ENCODE measurements at regions not wholly inside any gene's neighbourhood (a gene's known extent, or its start where the extent isn't known, plus 50 kb on each side); places are given as distances from the start of the nearest gene placed in this dataset.
"Not testable (repeated sequence)": the region's sequence is repeated elsewhere in the genome, so short reads cannot be mapped to it uniquely, and the experiment has no call there.

DNA sequence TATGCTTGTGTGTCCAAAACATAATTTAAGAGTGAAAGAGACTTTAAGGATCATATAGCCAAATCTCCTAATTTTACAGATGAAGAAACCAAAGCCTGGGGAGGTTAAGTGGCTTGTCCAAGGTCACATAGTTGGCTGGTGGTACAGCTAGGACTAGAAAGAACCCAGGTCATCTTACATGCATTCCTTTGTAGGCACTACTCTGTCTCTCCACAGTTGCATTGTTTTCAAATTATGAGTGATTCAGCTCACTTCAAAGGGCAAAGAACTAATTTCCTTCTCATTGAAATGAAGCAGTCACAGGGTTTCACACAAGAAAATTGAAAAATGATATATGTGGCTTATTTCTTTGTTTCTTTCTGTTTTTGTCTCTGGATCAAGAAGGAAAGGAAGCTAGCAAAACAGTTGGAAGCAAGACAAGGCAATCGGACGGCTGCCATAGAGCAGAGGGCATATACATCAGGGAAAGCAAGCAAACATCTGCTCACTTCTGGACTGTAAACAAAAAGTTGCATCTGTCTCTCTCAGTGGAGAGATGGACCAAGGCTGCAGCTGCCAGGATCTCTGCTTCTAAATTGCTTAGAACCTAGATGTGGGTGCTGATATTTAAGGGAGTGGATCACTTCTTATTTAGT is 107.5 kb upstream of the AMOT start:
- DNase-seq (ENCODE audit: low read depth in 4 of 4, low spot score in 3 of 4) = no peak

GRCh38 chrX:112946227-112946626 is 105.6 kb upstream of the AMOT start:
- DNase-seq (ENCODE audit: low read depth in 4 of 4, low spot score in 3 of 4) = no peak

DNA sequence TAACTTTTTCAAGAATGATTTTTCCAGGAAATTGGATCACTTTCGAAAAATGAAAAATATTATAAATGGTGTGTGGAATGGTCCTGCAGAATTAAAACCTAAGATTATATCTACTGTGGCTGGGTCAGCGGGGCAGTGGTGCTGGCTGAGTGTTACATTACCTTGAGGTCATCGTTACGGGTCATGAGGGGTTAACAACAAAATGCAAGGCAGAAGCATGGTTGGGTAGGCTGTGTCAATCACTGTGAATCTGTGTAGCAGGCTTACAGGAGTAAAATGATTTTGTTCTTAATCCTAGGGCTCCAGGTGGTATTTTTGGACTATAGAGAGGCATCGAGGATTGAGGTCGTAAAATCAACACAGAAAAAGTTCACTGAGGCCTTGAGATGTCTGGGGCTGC is 105.2 kb upstream of the AMOT start:
- DNase-seq (ENCODE audit: low read depth in 4 of 4, low spot score in 3 of 4) = no peak

DNA sequence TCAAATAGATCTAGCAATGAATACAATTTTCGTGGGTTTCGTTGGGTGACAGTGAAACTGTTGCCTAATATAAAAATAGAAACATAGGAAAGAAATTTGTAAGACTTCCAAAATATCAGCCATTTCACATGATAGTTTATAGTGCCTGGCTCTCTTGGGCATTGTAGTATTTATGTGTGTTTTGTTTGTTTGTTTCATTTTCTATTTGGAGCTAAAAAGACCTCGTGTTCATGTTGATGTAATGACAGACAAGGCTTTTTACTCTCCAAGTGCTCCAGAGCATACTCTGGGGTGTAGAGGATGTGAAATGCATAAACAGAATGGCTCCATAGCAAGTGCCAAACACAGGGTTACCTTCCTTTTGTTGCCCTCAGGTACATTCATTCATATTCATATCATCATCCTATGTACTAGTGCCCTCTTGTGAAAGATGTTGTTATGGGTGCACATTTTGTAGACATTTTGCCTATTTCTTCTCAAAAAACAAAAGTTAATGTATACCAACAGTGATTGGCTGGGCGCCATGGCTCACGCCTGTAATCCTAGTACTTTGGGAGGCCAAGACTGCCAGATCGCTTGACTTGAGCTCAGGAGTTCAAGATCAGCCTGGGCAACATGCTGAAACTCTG is 100.7 kb upstream of the AMOT start:
- DNase-seq (ENCODE audit: low read depth in 4 of 4, low spot score in 3 of 4) = no peak

- DNase-seq (ENCODE audit: low read depth in 4 of 4, low spot score in 3 of 4) = no peak
Observed at GRCh38 chrX:112935029-112935428, 94.4 kb upstream of the AMOT start.

GRCh38 chrX:112931900-112932299 is 91.3 kb upstream of the AMOT start:
- DNase-seq (ENCODE audit: low read depth in 4 of 4, low spot score in 3 of 4) = no peak

- DNase-seq (ENCODE audit: low read depth in 4 of 4, low spot score in 3 of 4) = no peak
Observed at GRCh38 chrX:112931478-112931877, 90.8 kb upstream of the AMOT start.

DNA sequence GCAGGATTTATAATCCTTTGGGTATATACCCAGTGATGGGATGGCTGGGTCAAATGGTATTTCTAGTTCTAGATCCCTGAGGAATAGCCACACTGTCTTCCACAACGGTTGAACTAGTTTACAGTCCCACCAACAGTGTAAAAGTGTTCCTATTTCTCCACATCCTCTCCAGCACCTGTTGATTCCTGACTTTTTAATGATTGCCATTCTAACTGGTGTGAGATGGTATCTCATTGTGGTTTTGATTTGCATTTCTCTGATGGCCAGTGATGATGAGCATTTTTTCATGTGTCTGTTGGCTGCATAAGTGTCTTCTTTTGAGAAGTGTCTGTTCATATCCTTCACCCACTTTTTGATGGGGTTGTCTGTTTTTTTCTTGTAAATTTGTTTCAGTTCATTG is 82.8 kb upstream of the AMOT start:
- DNase-seq (ENCODE audit: low read depth in 4 of 4, low spot score in 3 of 4) = not testable (repeated sequence)

DNA sequence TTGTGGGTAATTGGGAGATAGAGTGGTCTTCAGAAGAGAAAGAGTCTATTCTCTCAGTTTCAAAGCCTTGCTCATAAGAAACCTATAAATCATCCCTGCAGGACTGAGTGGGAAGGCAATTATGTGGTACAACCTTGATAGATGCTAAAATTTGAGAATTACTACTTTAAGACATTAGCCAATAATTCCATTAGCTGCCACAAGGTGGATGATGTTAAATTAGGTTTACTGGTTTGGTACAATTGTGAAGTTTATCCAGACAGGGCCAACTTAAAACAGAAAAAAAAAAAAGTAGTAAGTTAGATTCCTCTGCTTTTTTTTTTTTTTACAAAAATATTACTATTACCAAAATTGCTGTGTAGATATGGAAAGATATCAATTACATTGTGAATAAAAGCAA is 73.2 kb upstream of the AMOT start:
- DNase-seq (ENCODE audit: low read depth in 4 of 4, low spot score in 3 of 4) = no peak

DNA sequence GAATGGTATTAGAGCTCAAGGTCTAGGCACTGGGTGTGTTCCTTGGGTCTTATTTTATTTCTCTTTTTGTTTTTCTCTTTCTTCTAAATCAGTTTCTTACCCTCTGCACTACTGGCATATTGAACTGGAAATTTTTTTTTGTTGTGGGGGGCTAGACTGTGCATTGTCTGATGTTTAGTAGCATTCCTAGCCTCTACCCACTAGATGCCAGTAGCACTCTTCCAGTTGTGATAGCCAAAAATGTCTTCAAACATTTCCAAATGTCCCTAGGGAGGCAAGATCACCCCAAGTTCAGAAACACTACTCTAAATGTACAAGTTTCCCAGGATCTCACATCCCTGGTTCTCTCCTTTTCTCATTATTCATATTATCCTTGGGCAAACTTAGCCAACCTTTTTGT is 69.8 kb upstream of the AMOT start:
- no peak for DNase-seq (ENCODE audit: low read depth in 4 of 4, low spot score in 3 of 4)

GRCh38 chrX:112901869-112902725 is 61.5 kb upstream of the AMOT start:
- no peak for DNase-seq (ENCODE audit: low read depth in 4 of 4, low spot score in 3 of 4)

GRCh38 chrX:112896051-112896450 is 55.4 kb upstream of the AMOT start:
- DNase-seq (ENCODE audit: low read depth in 4 of 4, low spot score in 3 of 4) = no peak

Measured in left renal pelvis (tissue), 4 donors.